Fibroblast of mammary gland (primary cell): ENCODE measurements at regions not wholly inside any gene's neighbourhood (a gene's known extent, or its start where the extent isn't known, plus 50 kb on each side); places are given as distances from the start of the nearest gene placed in this dataset.

Source experiments
- DNase-seq: peaks from one replicate; pipeline ENCODE4 v3.0.0-alpha.2; 2010; ENCODE audit warnings: low read depth
- H3K4me3 ChIP-seq: 2 replicates; pipeline ENCODE4 v1.5.1; 2011; ENCODE audit warnings: low read depth, mild to moderate bottlenecking, low read length, moderate library complexity; ENCODE audit not compliant: control insufficient read depth
- CTCF ChIP-seq: conservative IDR thresholded peaks from 2 replicates; pipeline ENCODE4 v1.5.1; 2011; ENCODE audit warnings: low read depth, low read length, inconsistent platforms; ENCODE audit not compliant: control insufficient read depth, insufficient read depth

GRCh38 chr11:70578831-70579230, 180.5 kb downstream of the CTTN start:
- TF ChIP-seq CTCF, result no peak
- no peak for DNase-seq
- no peak overlapping the region for H3K4me3 ChIP-seq

- TF ChIP-seq CTCF, result no peak
- DNase-seq, result no peak
Observed at GRCh38 chr11:70579316-70579955, 181.1 kb downstream of the CTTN start.

GRCh38 chr11:70580036-70580805, 181.9 kb downstream of the CTTN start:
- no peak for TF ChIP-seq CTCF
- DNase-seq, result no peak
- H3K4me3 ChIP-seq, result no peak overlapping the region

More at GRCh38 chr11:70579316-70579955, 181.1 kb downstream of the CTTN start:
- H3K4me3 ChIP-seq, result no peak overlapping the region

GRCh38 chr11:70581991-70582885, 183.9 kb downstream of the CTTN start:
- TF ChIP-seq CTCF, result no peak
- DNase-seq, result no peak
- no peak overlapping the region for H3K4me3 ChIP-seq

GRCh38 chr11:70582886-70583641, 184.7 kb downstream of the CTTN start:
- H3K4me3 ChIP-seq, result no peak overlapping the region
- no peak for DNase-seq
- TF ChIP-seq CTCF, result no peak

GRCh38 chr11:70583781-70584218, 185.5 kb downstream of the CTTN start:
- H3K4me3 ChIP-seq, result no peak overlapping the region
- no peak for TF ChIP-seq CTCF
- no peak for DNase-seq
